Parathyroid adenoma (tissue), 2 donors: ENCODE measurements at regions not wholly inside any gene's neighbourhood (a gene's known extent, or its start where the extent isn't known, plus 50 kb on each side); places are given as distances from the start of the nearest gene placed in this dataset.

ENCODE experiments used
- H2AFZ ChIP-seq: fragments of 300-600 bp; sonication (generic); one replicate; pipeline ENCODE4 v1.7.0; 2017; ENCODE audit warnings: antibody characterized with exemption, mild to moderate bottlenecking
- H3K27ac ChIP-seq: fragments of 300-600 bp; sonication (generic); one replicate; pipeline ENCODE4 v1.7.0; 2017
- H3K27me3 ChIP-seq: fragments of 300-600 bp; sonication (generic); one replicate; pipeline ENCODE4 v1.7.0; 2017; ENCODE audit warnings: low read length; ENCODE audit not compliant: control insufficient read depth, insufficient read depth
- H3K36me3 ChIP-seq: fragments of 300-600 bp; sonication (generic); one replicate; pipeline ENCODE4 v1.7.0; 2017; ENCODE audit warnings: low read length; ENCODE audit not compliant: control insufficient read depth, insufficient read depth
- H3K4me1 ChIP-seq: fragments of 300-600 bp; sonication (generic); one replicate; pipeline ENCODE4 v1.7.0; 2017; ENCODE audit warnings: control low read depth
- H3K4me2 ChIP-seq: fragments of 300-600 bp; sonication (generic); one replicate; pipeline ENCODE4 v1.7.0; 2017; ENCODE audit warnings: low read length
- H3K4me3 ChIP-seq: fragments of 300-600 bp; sonication (generic); one replicate; pipeline ENCODE4 v1.7.0; 2017; ENCODE audit warnings: low read depth, low read length
- H3K79me2 ChIP-seq: fragments of 300-600 bp; sonication (generic); one replicate; pipeline ENCODE4 v1.7.0; 2017; ENCODE audit warnings: control low read depth
- H3K9ac ChIP-seq: fragments of 300-600 bp; sonication (generic); one replicate; pipeline ENCODE4 v1.7.0; 2017; ENCODE audit warnings: mild to moderate bottlenecking
- H3K9me3 ChIP-seq: fragments of 300-600 bp; sonication (generic); one replicate; pipeline ENCODE4 v1.7.0; 2017; ENCODE audit warnings: low read length; ENCODE audit not compliant: control insufficient read depth
- TF ChIP-seq, protein P1 (sequence below): fragments of 300-600 bp; sonication (generic); IDR thresholded peaks from one replicate; pipeline ENCODE4 v1.7.0; 2017; ENCODE audit warnings: antibody characterized with exemption, mild to moderate bottlenecking
- donor health status: primary hyperparathyroidism.

GRCh38 chr3:113057117-113057516 is 66.3 kb downstream of the GTPBP8 start:
- H3K4me1 ChIP-seq = no peaks in the 10 kb centered on the region
- H3K36me3 ChIP-seq = no peaks in the 10 kb centered on the region
- TF ChIP-seq, protein P1, sequence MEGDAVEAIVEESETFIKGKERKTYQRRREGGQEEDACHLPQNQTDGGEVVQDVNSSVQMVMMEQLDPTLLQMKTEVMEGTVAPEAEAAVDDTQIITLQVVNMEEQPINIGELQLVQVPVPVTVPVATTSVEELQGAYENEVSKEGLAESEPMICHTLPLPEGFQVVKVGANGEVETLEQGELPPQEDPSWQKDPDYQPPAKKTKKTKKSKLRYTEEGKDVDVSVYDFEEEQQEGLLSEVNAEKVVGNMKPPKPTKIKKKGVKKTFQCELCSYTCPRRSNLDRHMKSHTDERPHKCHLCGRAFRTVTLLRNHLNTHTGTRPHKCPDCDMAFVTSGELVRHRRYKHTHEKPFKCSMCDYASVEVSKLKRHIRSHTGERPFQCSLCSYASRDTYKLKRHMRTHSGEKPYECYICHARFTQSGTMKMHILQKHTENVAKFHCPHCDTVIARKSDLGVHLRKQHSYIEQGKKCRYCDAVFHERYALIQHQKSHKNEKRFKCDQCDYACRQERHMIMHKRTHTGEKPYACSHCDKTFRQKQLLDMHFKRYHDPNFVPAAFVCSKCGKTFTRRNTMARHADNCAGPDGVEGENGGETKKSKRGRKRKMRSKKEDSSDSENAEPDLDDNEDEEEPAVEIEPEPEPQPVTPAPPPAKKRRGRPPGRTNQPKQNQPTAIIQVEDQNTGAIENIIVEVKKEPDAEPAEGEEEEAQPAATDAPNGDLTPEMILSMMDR = no peak
- no peak overlapping the region for H3K4me3 ChIP-seq
- no peaks in the 10 kb centered on the region for H3K9me3 ChIP-seq
- H3K27ac ChIP-seq = no peak overlapping the region
- H3K27me3 ChIP-seq = no peaks in the 10 kb centered on the region
- H3K9ac ChIP-seq = no peak overlapping the region
- H3K4me2 ChIP-seq = no peak overlapping the region
- no peak overlapping the region for H2AFZ ChIP-seq
- H3K79me2 ChIP-seq = no peaks in the 10 kb centered on the region

DNA sequence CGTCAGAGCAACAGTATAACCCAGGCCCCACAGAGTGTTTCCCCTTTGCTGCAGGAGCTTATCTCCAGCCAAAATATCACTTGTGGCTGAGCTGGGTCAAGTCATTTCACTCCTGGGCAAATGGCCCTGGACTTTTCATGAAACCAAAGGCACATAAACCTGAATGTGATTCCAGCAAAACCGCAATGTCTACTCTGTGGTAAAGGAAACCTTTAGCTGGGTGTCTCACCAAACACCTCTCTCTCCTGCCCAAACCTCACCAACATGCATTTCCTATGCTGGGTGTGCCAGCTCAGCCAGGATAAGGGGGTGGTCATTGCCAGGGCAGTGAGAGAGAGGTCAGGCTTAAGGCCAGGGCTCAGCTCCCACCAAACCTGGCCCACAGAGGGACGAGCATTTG is 67.4 kb downstream of the GTPBP8 start:
- Histone ChIP-seq H3K9ac (no peak overlapping the region), H3K27me3 (no peaks in the 10 kb centered on the region), H3K4me2 (no peak overlapping the region), H2AFZ (no peak overlapping the region), H3K79me2 (no peaks in the 10 kb centered on the region), H3K9me3 (no peaks in the 10 kb centered on the region), H3K4me1 (no peaks in the 10 kb centered on the region), H3K4me3 (no peak overlapping the region), H3K36me3 (no peaks in the 10 kb centered on the region), H3K27ac (no peak overlapping the region)
- TF ChIP-seq, protein P1 = no peak

DNA sequence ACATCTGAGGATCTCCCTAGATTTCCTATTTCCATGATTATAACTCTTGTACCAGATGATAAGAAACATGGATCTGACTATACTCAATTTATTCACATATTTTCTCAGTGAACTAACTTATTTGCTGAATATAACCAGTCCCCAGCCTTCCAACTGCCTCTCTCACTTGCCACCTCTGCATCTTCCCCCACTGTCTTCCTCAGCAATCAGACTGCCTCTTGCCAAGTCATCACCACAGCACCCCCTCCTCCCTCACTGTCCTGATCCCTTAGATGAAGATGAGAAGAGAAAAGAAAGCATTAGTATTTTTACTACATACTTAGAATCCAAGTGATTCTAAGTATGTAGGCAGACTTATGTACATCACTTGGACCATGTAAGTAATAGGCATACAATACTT is 71.9 kb downstream of the GTPBP8 start:
- Histone ChIP-seq H3K27me3 (no peaks in the 10 kb centered on the region), H3K9me3 (no peaks in the 10 kb centered on the region), H3K4me3 (no peak overlapping the region), H3K4me2 (no peak overlapping the region), H3K4me1 (no peaks in the 10 kb centered on the region), H3K36me3 (no peaks in the 10 kb centered on the region), H3K79me2 (no peaks in the 10 kb centered on the region), H3K27ac (no peak overlapping the region), H3K9ac (no peak overlapping the region), H2AFZ (no peak overlapping the region)
- TF ChIP-seq, protein P1 = no peak

GRCh38 chr3:113063126-113063894 is 72.5 kb downstream of the GTPBP8 start:
- no peak overlapping the region for H3K27ac ChIP-seq
- H3K4me2 ChIP-seq = no peak overlapping the region

More at GRCh38 chr3:113063126-113063894, 72.5 kb downstream of the GTPBP8 start:
- no peaks in the 10 kb centered on the region for H3K27me3 ChIP-seq
- no peaks in the 10 kb centered on the region for H3K4me1 ChIP-seq
- no peak overlapping the region for H3K4me3 ChIP-seq
- no peaks in the 10 kb centered on the region for H3K36me3 ChIP-seq
- no peak overlapping the region for H2AFZ ChIP-seq
- no peaks in the 10 kb centered on the region for H3K9me3 ChIP-seq
- H3K9ac ChIP-seq = no peak overlapping the region
- TF ChIP-seq, protein P1 = no peak
- H3K79me2 ChIP-seq = no peaks in the 10 kb centered on the region
